ENCODE measurements at regions not wholly inside any gene's neighbourhood (a gene's known extent, or its start where the extent isn't known, plus 50 kb on each side); places are given as distances from the start of the nearest gene placed in this dataset.
"Not testable (repeated sequence)": the region's sequence is repeated elsewhere in the genome, so short reads cannot be mapped to it uniquely, and the experiment has no call there.

- DNase-seq (ENCODE audit: low spot score): no peak
Measured at GRCh38 chr2:82498777-82499443, 1960.2 kb downstream of the SUCLG1 start.

GRCh38 chr2:82494739-82495138 is 1964.3 kb downstream of the SUCLG1 start:
- DNase-seq (ENCODE audit: low spot score): no peak

- no peak for DNase-seq (ENCODE audit: low spot score)
Measured at GRCh38 chr2:82491591-82491990, 1967.5 kb downstream of the SUCLG1 start.

DNA sequence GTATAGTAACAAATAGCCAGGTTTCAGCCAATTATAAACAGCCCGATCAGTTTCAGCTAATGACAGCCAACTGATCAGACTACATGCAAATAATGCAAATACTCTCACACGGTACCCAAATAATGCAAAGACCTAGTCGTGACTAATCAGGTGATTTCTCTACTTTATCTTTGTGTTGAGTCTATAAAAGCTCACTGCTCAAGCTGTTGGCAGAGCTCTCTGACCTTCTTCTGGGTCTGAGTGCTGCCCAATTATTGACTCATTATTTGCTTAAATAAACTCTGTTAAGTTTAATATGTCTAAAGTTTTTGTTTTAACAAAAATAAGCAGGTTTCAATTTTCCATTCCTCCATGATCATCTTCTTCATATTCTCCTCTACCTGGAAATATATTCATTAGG is 1971.7 kb downstream of the SUCLG1 start:
- DNase-seq (ENCODE audit: low spot score): no peak

GRCh38 chr2:82485701-82486100 is 1973.4 kb downstream of the SUCLG1 start:
- DNase-seq (ENCODE audit: low spot score): no peak

- DNase-seq (ENCODE audit: low spot score): no peak
Measured at GRCh38 chr2:82481207-82481606, 1977.9 kb downstream of the SUCLG1 start.

- DNase-seq (ENCODE audit: low spot score): no peak
Measured at GRCh38 chr2:82478641-82479040, 1980.4 kb downstream of the SUCLG1 start.

DNA sequence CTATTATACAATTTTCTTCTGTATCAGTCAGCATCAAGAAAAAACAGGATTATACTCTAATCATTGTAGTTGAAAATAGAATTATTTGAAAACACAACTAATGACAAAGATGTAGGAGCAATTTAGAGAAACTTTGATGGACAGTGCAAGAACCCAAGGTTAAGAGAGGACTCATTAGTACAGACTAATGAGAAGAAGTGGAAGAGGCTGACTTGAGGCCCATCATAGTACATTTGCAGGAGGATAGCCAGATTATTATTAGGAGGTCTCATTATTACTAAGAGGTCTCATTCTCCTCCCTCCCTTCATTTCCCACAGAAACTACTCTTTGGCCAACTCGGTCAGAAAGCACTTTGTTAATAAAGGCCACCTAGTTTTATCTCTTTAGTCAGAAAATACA is 1983.0 kb downstream of the SUCLG1 start:
- no peak for DNase-seq (ENCODE audit: low spot score)

DNA sequence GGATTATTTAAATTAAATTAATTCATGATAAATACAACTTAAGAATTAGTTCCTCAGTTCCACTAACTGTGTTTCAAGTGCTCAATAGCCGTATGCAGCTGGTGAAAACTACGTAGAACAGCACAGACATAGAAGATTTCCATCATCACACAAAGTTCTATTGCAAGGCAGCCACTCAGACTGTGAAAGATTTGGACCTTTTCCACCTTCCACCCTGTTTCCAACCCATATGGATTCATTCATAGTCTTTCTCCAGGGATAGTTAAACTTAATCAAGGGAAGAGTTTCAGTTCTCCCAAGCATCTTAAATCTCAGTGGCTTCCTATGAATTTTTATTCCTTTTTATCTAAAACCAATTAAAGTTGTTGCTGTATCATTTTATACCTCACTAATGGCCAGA is 2030.8 kb downstream of the SUCLG1 start:
- DNase-seq (ENCODE audit: low spot score): no peak

DNA sequence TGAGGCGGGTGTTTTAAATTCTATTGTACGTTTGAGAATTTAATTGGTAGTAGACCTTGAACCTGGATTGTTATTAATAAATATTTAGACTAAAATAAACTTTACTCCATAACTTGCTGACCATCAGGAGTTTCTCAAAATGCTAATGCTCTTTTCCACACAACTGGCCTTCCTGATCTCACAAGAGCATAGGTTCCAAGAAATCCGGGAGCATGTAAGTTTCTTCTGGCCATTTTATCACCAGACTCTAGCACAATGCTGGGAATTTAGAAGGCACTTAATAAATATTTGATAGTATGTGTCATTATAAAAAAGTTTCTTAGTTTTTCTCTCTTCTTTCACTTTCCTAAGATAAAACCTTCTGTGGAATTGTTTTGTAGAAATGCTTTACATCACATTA is 2047.1 kb downstream of the SUCLG1 start:
- DNase-seq (ENCODE audit: low spot score): no peak

DNA sequence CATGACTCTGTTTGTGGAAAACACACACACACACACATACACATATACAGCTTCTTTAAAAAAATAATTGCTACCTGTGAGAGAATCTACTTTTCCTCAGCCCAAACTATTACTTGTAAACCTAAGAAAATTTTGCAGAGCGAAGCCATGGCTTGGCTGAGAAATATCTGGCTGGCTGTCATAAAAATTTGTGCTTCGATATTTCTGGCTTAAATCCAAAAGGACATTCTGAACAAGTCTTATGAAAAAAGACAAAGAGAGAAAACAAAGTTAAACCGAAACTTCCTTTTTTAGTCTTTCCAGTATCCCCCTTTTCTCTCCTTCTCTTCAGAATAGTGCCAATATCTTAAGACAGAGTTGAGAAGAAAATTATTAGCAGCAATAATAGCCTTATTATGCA is 2048.0 kb downstream of the SUCLG1 start:
- DNase-seq (ENCODE audit: low spot score): no peak

GRCh38 chr2:82395531-82395930 is 2063.5 kb downstream of the SUCLG1 start:
- no peak for DNase-seq (ENCODE audit: low spot score)

DNA sequence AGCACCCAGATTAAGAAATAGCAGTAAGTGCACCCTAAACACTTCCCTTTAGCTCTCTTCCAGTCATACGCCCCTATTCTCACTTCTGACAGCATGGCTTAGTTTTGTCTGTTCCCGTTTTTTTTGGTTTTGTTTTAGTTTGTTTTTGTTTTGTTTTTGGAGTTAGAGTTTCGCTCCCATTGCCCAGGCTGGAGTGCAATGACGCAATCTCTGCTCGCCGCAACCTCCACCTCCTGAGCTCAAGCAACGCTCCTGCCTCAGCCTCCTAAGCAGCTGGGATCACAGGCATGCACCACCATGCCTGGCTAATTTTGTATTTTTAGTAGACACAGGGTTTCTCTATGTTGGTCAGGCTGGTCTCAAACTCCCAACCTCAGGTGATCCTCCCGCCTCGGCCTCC is 2067.7 kb downstream of the SUCLG1 start:
- DNase-seq (ENCODE audit: low spot score): no peak

GRCh38 chr2:82355622-82356021 is 2051.1 kb upstream of the LRRTM1 start:
- no peak for DNase-seq (ENCODE audit: low spot score)

GRCh38 chr2:82345910-82346309 is 2041.4 kb upstream of the LRRTM1 start:
- no peak for DNase-seq (ENCODE audit: low spot score)

GRCh38 chr2:82344670-82345069 is 2040.1 kb upstream of the LRRTM1 start:
- no peak for DNase-seq (ENCODE audit: low spot score)

DNA sequence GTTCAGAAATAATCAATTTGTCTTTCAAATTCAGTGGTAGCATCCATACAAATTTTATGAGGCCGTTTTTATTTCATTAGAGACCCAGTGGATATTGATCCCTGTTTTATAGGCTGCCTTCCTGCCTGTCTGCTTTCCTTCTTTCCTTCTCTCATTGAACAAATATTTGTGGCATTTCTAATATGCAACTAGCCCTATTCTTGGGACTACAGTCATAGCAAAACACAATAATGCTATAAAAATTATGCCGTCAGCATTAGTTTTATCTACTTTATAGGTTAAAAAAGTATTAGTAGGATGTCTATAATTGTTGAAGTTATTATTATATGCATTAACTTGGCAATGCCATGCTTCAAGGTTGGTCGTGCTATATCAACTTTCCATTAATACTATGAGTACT is 2037.8 kb upstream of the LRRTM1 start:
- DNase-seq (ENCODE audit: low spot score): no peak

DNA sequence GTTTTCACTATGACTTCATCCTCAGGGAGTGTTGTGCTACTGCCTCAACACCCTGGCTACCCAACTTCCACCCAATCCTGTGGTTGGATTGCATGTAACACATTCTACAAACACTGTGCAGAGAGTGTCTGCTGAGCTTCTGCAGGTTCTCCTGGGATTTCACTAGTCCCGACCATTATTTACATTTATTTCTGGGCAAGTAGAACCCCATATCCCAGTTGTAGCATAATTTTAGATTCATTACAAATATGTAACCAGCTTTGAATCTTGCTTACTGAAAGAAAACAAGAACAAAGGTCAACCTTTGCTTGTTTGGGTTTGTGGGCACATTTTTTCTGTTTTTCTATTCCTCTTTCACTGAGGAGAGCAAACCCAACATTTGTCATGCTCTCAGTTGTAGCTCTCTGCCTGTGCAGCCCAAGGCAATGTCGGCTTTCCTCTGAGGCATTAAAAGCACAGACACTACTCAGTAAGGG is 2036.1 kb upstream of the LRRTM1 start:
- DNase-seq (ENCODE audit: low spot score): no peak

DNA sequence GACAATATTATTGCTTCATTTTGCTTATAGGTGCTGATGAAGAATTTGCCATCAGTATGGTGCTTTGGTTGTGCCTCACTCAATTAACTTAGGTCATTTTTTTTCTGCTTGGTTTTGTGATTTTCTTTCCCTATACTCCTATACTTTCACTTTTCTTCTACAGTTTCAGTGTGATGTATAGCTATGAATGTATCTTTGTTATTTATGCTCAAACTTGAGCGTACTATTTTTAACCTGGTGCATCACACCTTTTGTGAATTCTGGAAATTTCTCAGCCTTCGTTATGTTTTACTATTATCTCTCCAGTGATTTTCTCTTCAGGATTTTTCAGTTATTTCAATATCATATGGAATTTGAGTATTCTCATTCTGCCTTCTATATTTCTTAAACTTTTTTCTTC is 2035.3 kb upstream of the LRRTM1 start:
- DNase-seq (ENCODE audit: low spot score): no peak

GRCh38 chr2:82333697-82334096 is 2029.1 kb upstream of the LRRTM1 start:
- DNase-seq (ENCODE audit: low spot score): no peak

GRCh38 chr2:82330155-82330554 is 2025.6 kb upstream of the LRRTM1 start:
- no peak for DNase-seq (ENCODE audit: low spot score)

DNA sequence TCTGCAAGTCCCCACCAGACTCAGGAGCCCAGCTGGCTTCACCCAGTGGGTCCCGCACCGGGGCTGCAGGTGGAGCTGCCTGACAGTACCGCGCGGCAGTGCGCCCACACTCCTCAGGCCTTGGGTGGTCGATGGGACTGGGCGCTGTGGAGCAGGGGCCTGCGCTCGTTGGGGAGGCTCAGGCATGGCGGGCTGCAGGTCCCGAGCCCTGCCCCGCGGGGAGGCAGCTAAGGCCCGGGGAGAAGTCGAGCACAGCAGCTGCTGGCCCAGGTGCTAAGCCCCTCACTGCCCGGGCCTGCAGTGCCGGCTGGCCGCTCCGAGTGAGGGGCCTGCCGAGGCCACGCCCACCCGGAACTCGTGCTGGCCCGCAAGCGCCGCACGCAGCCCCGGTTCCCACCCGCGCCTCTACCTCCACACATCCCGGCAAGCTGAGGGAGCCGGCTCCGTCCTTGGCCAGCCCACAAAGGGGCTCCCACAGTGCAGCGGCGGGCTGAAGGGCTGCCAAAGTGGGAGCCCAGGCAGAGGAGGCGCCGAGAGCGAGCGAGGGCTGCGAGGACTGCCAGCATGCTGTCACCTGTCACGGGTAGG is 2021.7 kb upstream of the LRRTM1 start:
- DNase-seq (ENCODE audit: low spot score): not testable (repeated sequence)

- DNase-seq (ENCODE audit: low spot score): no peak
Measured at GRCh38 chr2:82320296-82320695, 2015.7 kb upstream of the LRRTM1 start.

GRCh38 chr2:82317012-82317411 is 2012.5 kb upstream of the LRRTM1 start:
- DNase-seq (ENCODE audit: low spot score): no peak
